HG03378 (cell line): ENCODE measurements at regions not wholly inside any gene's neighbourhood (a gene's known extent, or its start where the extent isn't known, plus 50 kb on each side); places are given as distances from the start of the nearest gene placed in this dataset.

Experiments used
- ATAC-seq: cut with Tn5 transposase; IDR thresholded peaks from one replicate; pipeline ENCODE4 v1.9.1; 2021; ENCODE audit warnings: mild to moderate bottlenecking, moderate library complexity; ENCODE audit not compliant: unreplicated experiment

GRCh38 chr21:19771881-19772280 is 1226.3 kb upstream of the NCAM2 start:
- ATAC-seq = no peak

GRCh38 chr21:19776076-19776475 is 1222.1 kb upstream of the NCAM2 start:
- ATAC-seq = no peak

- ATAC-seq = no peak
These were observed 1216.1 kb upstream of the NCAM2 start for GRCh38 chr21:19781881-19782652.

GRCh38 chr21:19785941-19786340 is 1212.3 kb upstream of the NCAM2 start:
- no peak for ATAC-seq

- ATAC-seq = no peak
These were observed 1206.2 kb upstream of the NCAM2 start for GRCh38 chr21:19792004-19792403.

- ATAC-seq = no peak
These were observed 1191.0 kb upstream of the NCAM2 start for GRCh38 chr21:19807201-19807600.

GRCh38 chr21:19810779-19811178 is 1187.4 kb upstream of the NCAM2 start:
- no peak for ATAC-seq

GRCh38 chr21:19830446-19830845 is 1167.8 kb upstream of the NCAM2 start:
- ATAC-seq = no peak

GRCh38 chr21:19832551-19832950 is 1165.7 kb upstream of the NCAM2 start:
- ATAC-seq = no peak

- ATAC-seq = no peak
These were observed 1165.1 kb upstream of the NCAM2 start for GRCh38 chr21:19833082-19833481.

GRCh38 chr21:19842601-19843000 is 1155.6 kb upstream of the NCAM2 start:
- ATAC-seq = no peak

GRCh38 chr21:19844334-19844733 is 1153.9 kb upstream of the NCAM2 start:
- no peak for ATAC-seq

- no peak for ATAC-seq
These were observed 1148.1 kb upstream of the NCAM2 start for GRCh38 chr21:19850157-19850556.

GRCh38 chr21:19853061-19853460 is 1145.1 kb upstream of the NCAM2 start:
- no peak for ATAC-seq

- no peak for ATAC-seq
These were observed 1144.3 kb upstream of the NCAM2 start for GRCh38 chr21:19853709-19854575.

GRCh38 chr21:19855522-19855921 is 1142.7 kb upstream of the NCAM2 start:
- no peak for ATAC-seq

- no peak for ATAC-seq
These were observed 1133.7 kb upstream of the NCAM2 start for GRCh38 chr21:19864476-19864875.

GRCh38 chr21:19870682-19871081 is 1127.5 kb upstream of the NCAM2 start:
- no peak for ATAC-seq

- ATAC-seq = no peak
These were observed 1123.7 kb upstream of the NCAM2 start for GRCh38 chr21:19874521-19874920.

- no peak for ATAC-seq
These were observed 1120.1 kb upstream of the NCAM2 start for GRCh38 chr21:19878133-19878532.

GRCh38 chr21:19899645-19900044 is 1098.6 kb upstream of the NCAM2 start:
- ATAC-seq = no peak

GRCh38 chr21:19900149-19900548 is 1098.1 kb upstream of the NCAM2 start:
- ATAC-seq = no peak
